GM06990 (cell line): ENCODE measurements at regions not wholly inside any gene's neighbourhood (a gene's known extent, or its start where the extent isn't known, plus 50 kb on each side); places are given as distances from the start of the nearest gene placed in this dataset.

ENCODE experiments used
- DNase-seq: peaks from one replicate; pipeline ENCODE4 v3.0.0-alpha.2; 2011; ENCODE audit not compliant: insufficient read length; ENCODE audit errors: extremely low read depth
- H3K27me3 ChIP-seq: replicated peaks from 2 replicates; pipeline ENCODE4 v1.6.0; 2011; ENCODE audit warnings: low read length; ENCODE audit not compliant: control insufficient read depth, insufficient read depth
- H3K36me3 ChIP-seq: 2 replicates; pipeline ENCODE4 v1.5.1; 2011; ENCODE audit warnings: low read length; ENCODE audit not compliant: control insufficient read depth, insufficient read depth
- H3K4me3 ChIP-seq: replicated peaks from 2 replicates; pipeline ENCODE4 v1.5.1; 2011; ENCODE audit warnings: low read depth, mild to moderate bottlenecking, control low read depth, low read length
- TF ChIP-seq, protein P1 (sequence below): IDR thresholded peaks from 2 replicates; pipeline ENCODE4 v1.5.1; 2011; ENCODE audit warnings: low read length, control low read depth, mild to moderate bottlenecking, inconsistent platforms; ENCODE audit not compliant: insufficient read depth, poor library complexity, severe bottlenecking

DNA sequence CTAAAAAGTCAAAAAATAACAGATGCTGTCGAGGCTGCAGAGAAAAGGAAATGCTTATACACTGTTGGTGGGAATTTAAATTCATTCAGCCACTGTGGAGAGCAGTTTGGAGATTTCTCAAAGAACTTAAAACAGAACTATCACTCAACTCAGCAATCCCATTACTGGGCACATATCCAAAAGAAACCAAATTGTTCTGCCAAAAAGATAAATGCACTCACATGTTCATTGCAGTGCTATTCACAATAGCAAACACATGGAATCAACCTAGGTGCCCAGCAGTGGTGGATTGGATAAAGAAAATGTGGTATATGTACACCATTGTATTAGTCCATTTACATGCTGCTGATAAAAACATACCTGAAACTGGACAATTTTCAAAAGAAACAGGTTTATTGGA, 116.0 kb upstream of the VGLL2 start:
- no peaks in the 10 kb centered on the region for H3K27me3 ChIP-seq

DNA sequence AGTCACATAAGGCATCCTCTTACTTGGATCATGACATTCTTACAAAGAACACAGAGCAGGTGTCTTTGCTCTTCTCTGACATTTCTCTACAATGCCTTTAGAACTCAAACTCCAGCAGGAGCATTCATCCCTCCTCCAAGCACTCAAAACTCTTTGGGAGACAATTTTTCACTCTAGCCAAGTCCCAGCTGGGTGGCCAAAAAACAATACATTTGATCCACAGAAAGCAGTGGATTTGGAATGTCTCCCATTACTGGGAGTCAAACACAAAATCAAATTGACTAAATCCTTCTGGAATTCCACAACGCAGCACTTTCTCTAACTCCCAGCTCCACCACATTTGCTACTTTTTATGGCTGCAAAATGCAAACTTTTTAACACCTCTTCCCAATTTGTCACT, 108.6 kb upstream of the VGLL2 start:
- DNase-seq: no peak
- Histone ChIP-seq H3K4me3 (no peak overlapping the region), H3K36me3 (no peaks in the 10 kb centered on the region), H3K27me3 (no peaks in the 10 kb centered on the region)
- TF ChIP-seq, protein P1, sequence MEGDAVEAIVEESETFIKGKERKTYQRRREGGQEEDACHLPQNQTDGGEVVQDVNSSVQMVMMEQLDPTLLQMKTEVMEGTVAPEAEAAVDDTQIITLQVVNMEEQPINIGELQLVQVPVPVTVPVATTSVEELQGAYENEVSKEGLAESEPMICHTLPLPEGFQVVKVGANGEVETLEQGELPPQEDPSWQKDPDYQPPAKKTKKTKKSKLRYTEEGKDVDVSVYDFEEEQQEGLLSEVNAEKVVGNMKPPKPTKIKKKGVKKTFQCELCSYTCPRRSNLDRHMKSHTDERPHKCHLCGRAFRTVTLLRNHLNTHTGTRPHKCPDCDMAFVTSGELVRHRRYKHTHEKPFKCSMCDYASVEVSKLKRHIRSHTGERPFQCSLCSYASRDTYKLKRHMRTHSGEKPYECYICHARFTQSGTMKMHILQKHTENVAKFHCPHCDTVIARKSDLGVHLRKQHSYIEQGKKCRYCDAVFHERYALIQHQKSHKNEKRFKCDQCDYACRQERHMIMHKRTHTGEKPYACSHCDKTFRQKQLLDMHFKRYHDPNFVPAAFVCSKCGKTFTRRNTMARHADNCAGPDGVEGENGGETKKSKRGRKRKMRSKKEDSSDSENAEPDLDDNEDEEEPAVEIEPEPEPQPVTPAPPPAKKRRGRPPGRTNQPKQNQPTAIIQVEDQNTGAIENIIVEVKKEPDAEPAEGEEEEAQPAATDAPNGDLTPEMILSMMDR: no peak

More for the DNA sequence above, 116.0 kb upstream of the VGLL2 start:
- Histone ChIP-seq H3K4me3 (no peak overlapping the region), H3K36me3 (no peaks in the 10 kb centered on the region)
- TF ChIP-seq, protein P1: no peak
- DNase-seq: no peak

DNA sequence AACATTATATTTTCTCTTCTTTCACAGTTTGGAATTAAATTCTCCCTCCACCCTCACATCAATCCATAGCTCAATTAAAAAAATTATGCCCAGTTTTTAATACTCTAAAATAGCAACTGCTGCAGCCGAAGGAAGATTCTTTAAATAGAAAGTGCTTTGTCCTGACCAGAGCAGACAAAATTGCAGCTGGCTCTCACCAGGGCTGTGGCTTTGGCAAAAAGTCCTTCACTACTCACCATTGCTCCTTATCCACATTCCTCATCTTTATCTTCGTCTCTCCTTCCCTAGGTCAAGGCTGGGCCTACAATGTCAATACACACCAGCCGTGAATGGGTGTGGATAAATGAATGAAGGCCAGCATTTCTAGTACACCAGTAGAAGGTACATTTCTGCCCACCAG, 107.9 kb upstream of the VGLL2 start:
- TF ChIP-seq, protein P1: no peak
- Histone ChIP-seq H3K27me3 (no peaks in the 10 kb centered on the region), H3K4me3 (no peak overlapping the region), H3K36me3 (no peaks in the 10 kb centered on the region)
- DNase-seq: no peak

DNA sequence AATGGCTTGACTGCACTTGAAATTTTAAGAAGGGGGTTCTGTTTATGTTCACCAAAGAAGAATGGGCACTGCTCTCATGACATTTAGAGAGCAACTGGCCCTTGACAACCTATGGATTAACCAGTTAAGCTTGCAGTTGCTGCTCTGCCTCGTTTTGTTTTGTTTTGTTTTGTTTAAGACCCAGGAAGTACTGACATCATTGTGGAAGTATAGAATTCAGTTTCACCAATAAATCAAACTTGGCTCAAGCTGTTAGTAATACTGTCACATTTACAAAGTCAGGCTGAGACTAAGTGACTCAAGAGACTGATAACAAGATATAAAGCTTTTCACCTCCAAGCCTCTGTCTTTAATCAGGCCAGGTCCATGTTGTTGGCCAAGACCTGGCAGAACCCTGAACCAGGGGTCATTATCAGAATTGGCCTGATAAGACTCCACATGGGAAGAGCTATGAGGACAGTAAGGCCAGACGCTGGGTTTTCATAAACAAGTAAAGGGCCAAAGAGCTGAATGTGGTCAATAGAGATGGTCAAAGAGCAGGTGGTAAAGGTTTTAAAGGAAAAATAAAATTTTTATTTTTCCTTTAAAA, 99.4 kb upstream of the VGLL2 start:
- no peaks in the 10 kb centered on the region for H3K27me3 ChIP-seq
- H3K4me3 ChIP-seq: no peak overlapping the region
- TF ChIP-seq, protein P1: no peak
- DNase-seq: no peak
- no peaks in the 10 kb centered on the region for H3K36me3 ChIP-seq

DNA sequence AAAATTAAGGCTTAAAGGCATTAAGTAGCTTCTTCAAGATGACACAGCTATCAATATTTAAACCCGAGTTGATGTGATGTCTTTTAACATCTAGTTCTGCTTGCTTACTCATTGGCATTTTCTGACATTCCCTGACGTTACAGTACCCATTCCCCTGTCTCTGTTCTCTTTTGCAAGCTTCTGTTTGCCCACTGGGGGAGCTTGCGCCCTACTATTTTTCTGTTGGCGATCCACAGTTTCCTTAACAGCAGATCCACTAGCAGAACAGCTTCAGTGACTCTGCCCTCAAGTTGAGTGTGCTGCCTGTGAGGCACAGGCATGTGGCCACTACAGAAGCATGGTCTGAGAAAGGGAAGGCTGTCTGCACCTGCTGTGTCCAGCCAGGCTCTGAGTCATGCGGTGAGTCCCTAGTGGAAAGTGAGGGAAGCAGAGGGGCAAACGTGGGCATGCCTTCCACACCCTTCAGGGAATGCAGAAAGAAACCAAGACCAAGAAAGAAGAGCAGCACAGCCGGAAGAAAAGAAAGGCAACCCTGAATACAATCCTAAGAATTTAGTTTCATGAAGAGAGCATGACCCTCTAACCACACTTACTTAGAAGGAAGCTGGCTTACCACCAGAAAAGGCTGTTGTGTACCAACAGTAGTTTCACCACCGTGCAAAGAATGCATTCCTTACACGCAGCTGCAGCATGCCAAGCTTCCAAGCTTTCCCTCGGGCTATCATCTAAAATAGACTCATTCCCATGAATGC, 97.7 kb upstream of the VGLL2 start:
- Histone ChIP-seq H3K36me3 (no peaks in the 10 kb centered on the region), H3K4me3 (no peak overlapping the region), H3K27me3 (no peaks in the 10 kb centered on the region)
- DNase-seq: no peak
- TF ChIP-seq, protein P1: no peak
